ENCODE measurements at regions not wholly inside any gene's neighbourhood (a gene's known extent, or its start where the extent isn't known, plus 50 kb on each side); places are given as distances from the start of the nearest gene placed in this dataset.

GRCh38 chr13:33919120-33919519 lies 101.2 kb downstream of the RFC3 start:
- no peaks in the 10 kb centered on the region for H3K27me3 ChIP-seq
- no peaks in the 10 kb centered on the region; a peak in 1 of 22 replicates for H3K36me3 ChIP-seq
- H3K9me3 ChIP-seq (replicated peaks in 1 of 11) = no peaks in the 10 kb centered on the region
- peak overlapping the region in 2 of 11 experiments; percentile 45 to 51; a peak in 2 of 22 replicates for H3K4me2 ChIP-seq
- H3K4me1 ChIP-seq = peaks cover 0 to 15% (median 5%) of the 10 kb centered on the region in 10 experiments; a peak in 9 of 20 replicates
- TF ChIP-seq Cebpa-rat (IDR thresholded peaks at IDR 0.05) = no peak
- no peak overlapping the region for H3K4me3 ChIP-seq
- peak overlapping the region in 1 of 11 experiments; percentile 67; a peak in 2 of 22 replicates for H3K27ac ChIP-seq
- no peaks in the 10 kb centered on the region for H4K20me1 ChIP-seq
- no peak overlapping the region for H3K9ac ChIP-seq

- Histone ChIP-seq H3K4me3 (no peak overlapping the region), H3K4me2 (no peak overlapping the region), H3K9ac (no peak overlapping the region), H3K27me3 (no peaks in the 10 kb centered on the region), H3K9me3 (replicated peaks in 1 of 11) (no peaks in the 10 kb centered on the region), H4K20me1 (no peaks in the 10 kb centered on the region), H3K36me3 (no peaks in the 10 kb centered on the region; a peak in 1 of 22 replicates), H3K27ac (no peak overlapping the region), H3K4me1 (no peaks in the 10 kb centered on the region)
- TF ChIP-seq Cebpa-rat (IDR thresholded peaks at IDR 0.05) = no peak
Observed at GRCh38 chr13:33925563-33925962, 107.6 kb downstream of the RFC3 start.

- TF ChIP-seq Cebpa-rat (IDR thresholded peaks at IDR 0.05) = no peak
- H3K4me2 ChIP-seq = no peak overlapping the region
- no peaks in the 10 kb centered on the region for H3K9me3 ChIP-seq (replicated peaks in 1 of 11)
- H3K27me3 ChIP-seq = no peaks in the 10 kb centered on the region
- no peaks in the 10 kb centered on the region for H4K20me1 ChIP-seq
- no peaks in the 10 kb centered on the region for H3K36me3 ChIP-seq
- H3K9ac ChIP-seq = no peak overlapping the region
- H3K4me3 ChIP-seq = no peak overlapping the region
- H3K27ac ChIP-seq = no peak overlapping the region
- no peaks in the 10 kb centered on the region for H3K4me1 ChIP-seq
Observed at GRCh38 chr13:33927315-33927714, 109.4 kb downstream of the RFC3 start.

DNA sequence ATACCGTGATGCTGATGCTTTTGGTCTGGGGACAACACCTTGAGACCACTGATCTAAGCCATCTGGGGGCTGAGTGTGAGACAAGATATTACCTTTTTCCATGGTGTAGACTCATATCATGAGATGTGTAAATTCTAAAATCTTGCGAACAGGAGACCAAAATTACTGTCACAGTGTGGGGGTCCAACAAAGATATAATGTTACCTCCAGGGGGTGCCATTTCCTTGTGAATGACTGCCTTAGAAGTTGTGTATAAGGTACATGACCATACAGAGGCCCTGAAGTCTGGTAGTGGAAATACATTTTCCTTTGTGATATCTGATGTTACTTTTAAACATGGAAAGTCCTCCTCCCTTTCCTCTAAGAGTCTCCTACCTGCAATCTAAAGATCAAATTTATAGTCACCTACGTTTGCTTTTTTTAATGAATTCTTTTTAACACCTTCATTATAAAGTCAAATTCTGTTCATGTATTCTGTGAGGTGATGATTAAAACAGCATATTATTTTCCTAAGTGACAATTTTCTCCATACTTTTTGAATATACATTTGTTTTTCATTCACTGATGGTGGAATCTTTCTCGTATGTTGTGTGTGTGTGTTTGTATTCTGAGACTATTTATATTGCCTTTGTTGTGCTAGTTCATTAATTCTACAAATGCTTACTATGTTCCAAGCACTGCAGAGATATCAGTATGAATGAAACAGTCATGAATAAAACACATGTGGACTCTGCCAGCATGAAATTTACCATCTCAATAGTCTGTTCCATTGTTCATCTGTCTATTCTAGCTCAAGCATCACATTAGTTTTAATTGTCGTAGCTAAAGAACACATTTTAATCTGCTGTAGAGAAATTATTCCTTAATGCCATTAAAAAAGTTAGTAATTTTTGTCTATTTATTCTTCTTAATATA lies 113.7 kb downstream of the RFC3 start:
- H3K4me3 ChIP-seq = no peak overlapping the region
- no peaks in the 10 kb centered on the region for H3K27me3 ChIP-seq
- no peak overlapping the region for H3K4me2 ChIP-seq
- H3K9ac ChIP-seq = no peak overlapping the region
- no peak for TF ChIP-seq Cebpa-rat (IDR thresholded peaks at IDR 0.05)
- peaks cover 0 to 13% (median 3%) of the 10 kb centered on the region in 10 experiments; a peak in 7 of 20 replicates for H3K4me1 ChIP-seq
- no peaks in the 10 kb centered on the region for H4K20me1 ChIP-seq
- no peaks in the 10 kb centered on the region for H3K36me3 ChIP-seq
- H3K27ac ChIP-seq = no peak overlapping the region
- no peaks in the 10 kb centered on the region for H3K9me3 ChIP-seq (replicated peaks in 1 of 11)

- Histone ChIP-seq H3K36me3 (no peaks in the 10 kb centered on the region), H3K27me3 (no peaks in the 10 kb centered on the region), H3K9me3 (replicated peaks in 1 of 11) (no peaks in the 10 kb centered on the region), H3K4me3 (no peak overlapping the region), H3K4me2 (no peak overlapping the region), H3K4me1 (peaks cover 0 to 13% (median 3%) of the 10 kb centered on the region in 10 experiments; a peak in 7 of 20 replicates), H3K9ac (no peak overlapping the region), H4K20me1 (no peaks in the 10 kb centered on the region), H3K27ac (no peak overlapping the region)
- TF ChIP-seq Cebpa-rat (IDR thresholded peaks at IDR 0.05) = no peak
Observed at GRCh38 chr13:33932769-33933406, 114.9 kb downstream of the RFC3 start.

DNA sequence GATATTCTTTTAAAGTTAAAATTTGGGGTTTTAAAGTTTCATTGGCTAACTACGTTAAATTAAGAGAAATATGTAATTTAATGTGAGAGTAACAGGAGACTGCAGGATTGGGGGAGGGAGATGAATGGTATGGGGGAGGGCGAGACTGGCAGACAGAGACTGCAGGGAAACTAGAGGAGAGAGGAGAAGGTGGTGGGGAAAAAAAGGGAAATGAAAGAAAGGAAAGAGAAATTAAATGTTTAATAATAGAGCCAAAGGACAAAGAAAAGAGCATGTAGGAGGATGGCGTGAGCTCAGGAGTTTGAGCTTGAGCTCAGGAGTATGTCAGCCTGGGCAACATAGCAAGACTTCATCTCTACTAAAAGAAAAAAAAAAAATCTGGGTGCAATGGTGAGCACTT lies 115.9 kb downstream of the RFC3 start:
- Histone ChIP-seq H3K4me3 (no peak overlapping the region), H3K36me3 (no peaks in the 10 kb centered on the region), H3K27me3 (no peaks in the 10 kb centered on the region), H3K27ac (no peak overlapping the region), H4K20me1 (no peaks in the 10 kb centered on the region), H3K4me1 (peaks cover 0 to 13% (median 3%) of the 10 kb centered on the region in 10 experiments; a peak in 7 of 20 replicates), H3K9ac (no peak overlapping the region), H3K9me3 (replicated peaks in 1 of 11) (no peaks in the 10 kb centered on the region), H3K4me2 (peak overlapping the region in 4 of 11 experiments; percentile 13 to 65 (median 40); a peak in 6 of 22 replicates)
- no peak for TF ChIP-seq Cebpa-rat (IDR thresholded peaks at IDR 0.05)

DNA sequence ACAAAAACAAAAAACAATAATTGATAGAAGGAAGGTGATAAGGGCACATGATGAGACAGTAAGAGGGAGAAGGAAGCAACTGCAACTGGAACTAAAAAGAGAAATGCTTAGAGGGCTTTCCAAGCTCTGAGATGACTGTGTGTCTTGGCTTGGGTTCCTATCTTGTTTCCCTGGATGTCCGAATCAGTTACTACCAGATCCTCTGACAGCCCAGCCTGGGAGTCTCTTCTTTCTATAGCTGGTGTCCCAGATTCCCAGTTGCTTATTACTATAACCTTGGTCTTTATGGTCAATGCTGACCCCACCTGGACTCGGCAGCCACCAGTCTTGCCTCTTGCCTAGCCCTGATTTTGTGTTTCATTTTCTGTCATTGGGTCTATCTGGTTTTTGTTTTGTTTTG lies 116.4 kb downstream of the RFC3 start:
- Histone ChIP-seq H3K36me3 (no peaks in the 10 kb centered on the region), H3K4me3 (no peak overlapping the region), H3K9me3 (replicated peaks in 1 of 11) (peaks cover 0 to 3% (median 0%) of the 10 kb centered on the region in 11 experiments; a peak in 1 of 22 replicates), H3K27ac (no peak overlapping the region), H3K4me2 (peak overlapping the region in 4 of 11 experiments; percentile 13 to 65 (median 40); a peak in 3 of 22 replicates), H4K20me1 (no peaks in the 10 kb centered on the region), H3K4me1 (peaks cover 0 to 13% (median 3%) of the 10 kb centered on the region in 10 experiments; a peak in 7 of 20 replicates), H3K9ac (no peak overlapping the region), H3K27me3 (no peaks in the 10 kb centered on the region)
- no peak for TF ChIP-seq Cebpa-rat (IDR thresholded peaks at IDR 0.05)

- Histone ChIP-seq H3K4me3 (no peak overlapping the region), H3K9me3 (replicated peaks in 1 of 11) (peaks cover 0 to 6% (median 0%) of the 10 kb centered on the region in 11 experiments; a peak in 1 of 22 replicates), H3K36me3 (no peaks in the 10 kb centered on the region), H3K27ac (no peak overlapping the region), H3K27me3 (no peaks in the 10 kb centered on the region), H3K4me2 (no peak overlapping the region), H3K9ac (no peak overlapping the region), H4K20me1 (no peaks in the 10 kb centered on the region), H3K4me1 (peaks cover 0 to 13% (median 3%) of the 10 kb centered on the region in 10 experiments; a peak in 7 of 20 replicates)
- no peak for TF ChIP-seq Cebpa-rat (IDR thresholded peaks at IDR 0.05)
Observed at GRCh38 chr13:33934951-33935371, 117.0 kb downstream of the RFC3 start.

DNA sequence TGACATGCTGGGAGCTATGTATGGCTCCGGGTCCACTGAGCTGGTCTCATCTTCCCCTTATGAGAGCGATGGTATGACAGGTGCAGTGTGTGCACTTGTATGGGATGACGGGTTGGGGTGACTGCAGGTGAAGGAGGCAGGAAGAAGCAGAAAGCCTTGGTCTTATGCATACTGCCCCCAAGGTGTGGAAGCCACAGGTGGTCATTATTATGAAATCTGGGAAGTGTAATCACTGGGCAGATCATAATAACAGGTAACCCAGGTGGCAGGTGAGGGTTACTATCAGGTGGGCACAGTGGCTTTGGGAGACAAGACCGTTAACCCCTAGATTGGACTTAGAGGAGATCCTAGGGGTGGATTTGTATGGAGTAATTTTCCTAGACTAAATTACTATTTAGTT lies 118.0 kb downstream of the RFC3 start:
- peaks cover 0 to 16% (median 5%) of the 10 kb centered on the region in 10 experiments; a peak in 8 of 20 replicates for H3K4me1 ChIP-seq
- H3K4me3 ChIP-seq = no peak overlapping the region
- no peak overlapping the region for H3K9ac ChIP-seq
- no peaks in the 10 kb centered on the region for H3K27me3 ChIP-seq
- H3K36me3 ChIP-seq = no peaks in the 10 kb centered on the region
- TF ChIP-seq Cebpa-rat (IDR thresholded peaks at IDR 0.05) = no peak
- no peaks in the 10 kb centered on the region for H4K20me1 ChIP-seq
- peaks cover 0 to 6% (median 0%) of the 10 kb centered on the region in 11 experiments; a peak in 1 of 22 replicates for H3K9me3 ChIP-seq (replicated peaks in 1 of 11)
- H3K4me2 ChIP-seq = no peak overlapping the region
- no peak overlapping the region for H3K27ac ChIP-seq
